Dermis blood vessel endothelial cell (primary cell): ENCODE measurements at regions not wholly inside any gene's neighbourhood (a gene's known extent, or its start where the extent isn't known, plus 50 kb on each side); places are given as distances from the start of the nearest gene placed in this dataset.
"Not testable (repeated sequence)": the region's sequence is repeated elsewhere in the genome, so short reads cannot be mapped to it uniquely, and the experiment has no call there.

Source experiments
- DNase-seq: peaks from one replicate; pipeline ENCODE4 v3.0.0; 2010

GRCh38 chr5:26386532-26386931 lies 651.9 kb downstream of the CDH9 start:
- DNase-seq: no peak

DNA sequence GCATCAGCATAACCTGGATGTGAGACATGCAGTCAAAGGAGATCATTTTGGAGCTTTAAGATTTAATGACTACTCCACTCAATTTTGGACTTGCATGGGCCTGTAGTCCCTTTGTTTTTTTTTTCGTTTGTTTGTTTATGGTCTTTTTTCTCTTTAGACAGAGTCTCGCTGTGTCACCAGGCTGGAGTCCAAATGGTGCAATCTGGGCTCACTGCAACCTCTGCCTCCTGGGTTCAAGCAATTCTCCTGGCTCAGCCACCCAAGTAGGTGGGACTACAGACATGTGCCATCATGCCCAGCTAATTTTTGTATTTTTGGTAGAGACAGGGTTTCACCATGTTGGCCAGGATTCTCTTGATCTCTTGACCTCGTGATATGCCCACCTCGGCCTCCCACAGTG lies 673.8 kb downstream of the CDH9 start:
- not testable (repeated sequence) for DNase-seq

GRCh38 chr5:26343801-26344325 lies 694.5 kb downstream of the CDH9 start:
- DNase-seq: no peak

- no peak for DNase-seq
Measured at GRCh38 chr5:26339576-26339975, 698.8 kb downstream of the CDH9 start.

- no peak for DNase-seq
Measured at GRCh38 chr5:26329562-26330189, 708.7 kb downstream of the CDH9 start.

DNA sequence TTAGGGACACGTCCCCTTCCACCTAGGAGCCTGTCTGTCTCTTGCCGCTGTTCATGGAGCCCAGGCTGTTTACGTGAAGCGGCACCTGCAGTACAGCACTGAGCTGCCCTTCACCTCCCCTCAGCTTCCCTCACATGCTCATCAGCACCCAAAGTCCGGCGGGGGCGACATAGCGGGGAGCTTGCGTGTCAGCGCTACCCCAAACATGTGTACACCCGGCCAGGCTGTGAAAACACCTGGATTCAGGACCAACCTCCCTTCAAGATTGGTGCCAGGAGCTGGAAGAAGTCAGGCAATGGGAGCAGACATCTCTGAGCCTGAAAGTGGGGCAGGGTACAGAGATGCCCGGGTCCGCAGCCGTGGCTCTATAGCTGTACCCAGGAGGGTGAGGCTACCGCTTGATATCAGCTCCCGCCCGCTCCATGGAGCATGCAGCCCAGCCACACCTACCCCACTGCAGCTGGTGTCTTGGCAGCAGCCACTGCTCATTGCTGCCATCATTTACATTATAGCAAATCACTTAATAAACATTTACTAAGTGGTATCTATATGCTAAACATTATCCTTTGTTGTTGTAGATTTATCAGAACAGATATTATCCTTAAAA lies 712.1 kb downstream of the CDH9 start:
- DNase-seq: no peak

DNA sequence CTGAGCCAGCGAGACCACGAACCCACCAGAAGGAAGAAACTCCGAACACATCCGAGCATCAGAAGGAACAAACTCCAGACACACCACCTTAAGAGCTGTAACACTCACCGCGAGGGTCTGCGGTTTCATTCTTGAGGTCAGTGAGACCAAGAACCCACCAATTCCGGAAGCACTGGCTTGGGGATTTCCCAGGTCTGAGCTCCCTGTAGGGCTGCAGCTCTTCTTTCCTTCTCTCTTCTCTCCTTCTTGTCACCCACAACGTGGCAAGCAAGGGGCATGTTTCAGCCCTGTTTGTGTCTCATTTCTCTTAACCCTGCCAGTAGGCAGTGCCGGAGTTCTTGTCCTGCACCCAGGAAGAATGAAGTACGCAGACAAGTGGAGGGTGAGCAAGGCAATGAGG lies 713.0 kb downstream of the CDH9 start:
- DNase-seq: not testable (repeated sequence)

DNA sequence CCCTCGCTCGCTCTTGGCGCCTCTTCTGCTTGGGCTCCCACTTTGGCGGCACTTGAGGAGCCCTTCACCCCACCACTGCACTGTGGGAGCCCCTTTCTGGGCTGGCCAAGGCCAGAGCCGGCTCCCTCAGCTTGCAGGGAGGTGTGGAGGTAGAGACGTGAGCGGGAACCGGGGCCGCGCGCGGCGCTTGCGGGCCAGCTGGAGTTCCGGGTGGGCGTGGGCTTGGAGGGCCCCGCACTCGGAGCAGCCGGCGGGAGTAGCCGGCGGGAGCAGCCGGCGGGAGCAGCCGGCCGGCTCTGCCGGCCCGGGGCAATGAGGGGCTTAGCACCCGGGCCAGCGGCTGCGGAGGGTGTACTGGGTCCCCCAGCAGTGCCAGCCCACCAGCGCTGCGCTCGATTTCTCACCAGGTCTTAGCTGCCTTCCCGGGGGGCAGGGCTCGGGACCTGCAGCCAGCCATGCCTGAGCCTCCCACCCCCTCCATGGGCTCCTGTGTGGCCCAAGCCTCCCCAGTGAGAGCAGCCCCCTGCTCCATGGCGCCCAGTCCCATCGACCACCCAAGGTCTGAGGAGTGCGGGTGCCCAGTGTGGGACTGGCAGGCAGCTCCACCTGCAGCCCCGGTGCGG lies 714.0 kb downstream of the CDH9 start:
- DNase-seq: not testable (repeated sequence)

DNA sequence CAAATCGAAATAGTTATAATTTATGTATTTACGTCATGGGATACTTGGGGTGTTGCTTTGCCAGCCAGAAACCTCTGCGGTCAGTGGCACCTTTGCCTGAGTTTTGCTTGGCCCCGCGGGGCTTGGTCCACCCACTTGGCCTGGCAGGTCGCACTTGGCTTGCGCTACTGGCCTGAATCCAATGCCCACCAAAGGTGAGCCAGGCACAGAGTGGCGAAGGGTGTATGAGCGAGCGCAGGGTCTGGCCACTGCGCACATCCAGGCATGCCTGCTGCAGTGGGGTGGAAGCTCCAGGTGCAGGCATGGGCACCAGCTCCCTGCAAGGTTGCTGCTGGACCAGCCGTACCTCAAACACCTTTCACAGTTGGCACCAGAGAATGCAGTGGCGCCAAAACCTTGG lies 714.6 kb downstream of the CDH9 start:
- DNase-seq: no peak

DNA sequence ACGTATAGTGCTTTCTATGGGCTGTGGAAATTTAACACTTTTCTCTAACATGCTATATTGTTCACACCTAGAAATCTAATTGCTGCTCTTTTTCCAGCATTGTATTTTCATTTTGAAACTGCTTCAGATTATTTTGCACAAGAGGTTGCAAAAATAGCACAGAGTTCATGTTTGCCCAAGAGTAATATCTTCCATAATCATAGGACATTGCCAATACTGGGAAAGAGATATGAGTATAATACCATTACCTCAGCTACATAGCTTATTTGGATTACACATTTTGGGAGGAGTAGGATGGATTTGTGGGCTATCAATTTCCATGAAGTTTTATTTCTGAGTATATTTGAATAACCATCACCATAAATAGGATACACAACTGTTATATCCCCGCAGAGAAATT lies 717.1 kb downstream of the CDH9 start:
- DNase-seq: no peak

DNA sequence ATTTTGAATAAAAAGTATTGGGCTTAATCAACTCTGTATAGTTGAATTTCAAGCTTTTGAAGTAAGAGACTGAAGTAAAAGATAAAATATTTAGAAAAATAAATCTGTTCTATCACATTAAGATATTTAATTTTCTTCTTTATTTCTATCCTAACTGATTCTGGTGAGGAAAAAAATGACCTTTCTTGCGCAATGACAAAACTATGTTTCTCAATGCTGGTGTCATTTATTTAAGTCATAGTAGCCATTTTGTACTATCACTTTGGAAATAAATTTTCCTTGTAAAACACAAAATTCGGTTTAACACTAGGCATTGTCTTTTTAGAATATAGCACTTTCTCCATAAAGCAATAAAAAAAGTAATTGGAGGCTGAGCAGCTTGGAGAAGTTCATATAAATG lies 728.0 kb downstream of the CDH9 start:
- no peak for DNase-seq

DNA sequence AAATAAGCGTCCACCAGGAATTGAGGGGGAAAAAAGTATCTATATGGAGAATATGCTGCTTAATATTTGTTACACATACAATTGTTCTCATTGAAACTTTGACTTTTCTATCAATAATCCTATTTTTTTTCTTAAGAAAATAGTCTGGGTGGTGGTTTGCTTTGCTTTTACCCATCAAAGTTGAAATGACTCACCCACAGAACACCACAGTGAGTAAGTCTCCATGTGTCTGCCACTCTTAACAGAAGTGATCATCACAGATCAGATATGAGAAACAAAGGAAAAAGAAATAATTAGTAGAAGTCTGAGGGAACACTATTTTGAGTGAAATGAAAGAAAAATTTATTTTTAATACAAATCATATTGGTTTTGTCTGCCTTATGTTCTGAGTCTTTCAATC lies 742.8 kb downstream of the CDH9 start:
- DNase-seq: no peak

DNA sequence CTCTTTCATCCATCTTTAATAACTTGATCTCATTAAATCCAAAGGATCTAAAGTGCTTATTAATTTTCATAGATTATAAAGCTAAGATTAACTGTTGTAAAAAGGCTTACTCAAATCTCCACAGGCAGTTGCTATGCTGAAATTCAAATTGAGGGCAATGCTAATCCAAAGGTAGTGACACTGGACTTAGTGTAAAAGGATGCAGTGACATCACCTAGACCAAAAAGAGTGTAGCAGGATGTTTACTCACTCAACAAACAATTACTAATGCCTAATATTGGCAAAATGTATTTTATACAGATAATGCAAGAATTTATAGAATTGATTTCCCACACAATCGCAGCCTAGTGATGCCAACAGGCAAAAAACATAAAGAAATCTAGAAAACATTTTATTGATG lies 756.2 kb downstream of the CDH9 start:
- DNase-seq: no peak

DNA sequence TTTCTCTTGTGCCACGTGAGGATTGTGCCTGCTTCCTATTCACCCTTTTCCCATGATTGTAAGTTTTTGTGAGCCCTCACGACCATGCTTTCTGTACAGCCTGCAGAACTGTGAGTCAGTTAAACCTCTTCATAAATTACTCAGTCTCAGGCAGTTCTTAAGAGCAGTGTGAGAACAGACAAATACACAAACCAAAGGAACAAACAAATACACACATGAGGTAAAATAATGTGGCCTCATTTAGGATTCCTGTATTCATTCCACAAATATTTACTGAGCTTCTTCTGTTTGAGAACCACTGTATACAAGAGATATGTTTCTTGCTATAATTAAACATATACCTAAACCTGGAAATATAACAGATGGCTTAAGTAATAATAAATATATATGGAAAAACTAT lies 760.3 kb downstream of the CDH9 start:
- DNase-seq: no peak

DNA sequence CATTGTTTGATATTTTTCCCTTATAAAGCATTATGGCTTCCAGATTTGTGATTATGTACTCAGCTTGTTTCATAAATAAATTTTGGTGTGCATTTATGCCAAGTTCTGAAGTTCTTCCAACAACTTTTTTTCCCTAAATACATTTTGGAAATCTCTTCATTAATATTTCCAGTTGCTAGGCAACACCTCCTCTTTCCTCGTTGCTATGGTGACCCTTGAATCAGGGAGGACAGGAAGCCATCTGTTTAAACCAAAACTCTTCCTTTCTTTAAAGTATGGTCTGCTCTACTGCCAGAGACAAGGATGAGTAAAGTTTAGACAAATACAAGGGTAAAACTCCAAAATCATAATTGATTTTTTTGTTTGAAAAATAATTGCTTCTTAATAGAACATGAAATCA lies 779.3 kb downstream of the CDH9 start:
- DNase-seq: no peak

DNA sequence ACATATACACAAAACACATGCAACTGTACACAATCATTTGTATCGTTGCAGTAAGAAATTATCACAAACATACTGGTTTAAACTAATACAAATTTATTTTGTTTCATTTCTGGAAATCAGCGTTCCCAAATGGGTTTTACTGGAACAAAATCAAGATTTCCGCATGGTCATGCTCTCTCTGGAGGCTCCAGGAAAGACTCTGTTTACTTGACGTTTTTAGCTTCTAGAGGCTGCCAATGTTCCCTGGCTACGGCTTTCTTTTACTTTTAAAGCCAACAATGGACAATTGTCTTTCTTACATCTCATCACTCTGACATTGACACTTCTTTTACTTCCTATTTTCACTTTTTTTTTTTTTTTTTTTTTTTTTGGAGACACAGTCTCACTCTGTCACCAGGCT lies 793.1 kb downstream of the CDH9 start:
- no peak for DNase-seq

DNA sequence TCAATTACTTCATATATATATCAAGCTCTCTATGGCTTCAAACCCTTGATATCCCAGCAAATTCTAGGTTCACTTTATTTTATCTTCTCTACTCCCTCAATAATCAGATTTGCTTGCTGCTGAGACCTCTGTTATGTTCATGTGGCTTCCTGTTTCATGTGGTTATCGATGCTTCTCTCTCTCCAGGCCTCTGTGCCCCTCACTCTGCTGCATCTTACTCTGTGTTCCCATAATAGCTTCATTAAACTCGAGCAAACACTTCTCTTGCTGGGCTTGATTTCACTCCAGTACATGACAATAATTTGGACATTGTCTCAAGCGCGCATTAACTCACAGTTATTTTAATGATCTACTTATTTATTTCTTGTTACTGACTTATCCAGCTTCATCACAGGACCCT lies 798.8 kb downstream of the CDH9 start:
- no peak for DNase-seq

GRCh38 chr5:26237489-26237888 lies 800.9 kb downstream of the CDH9 start:
- no peak for DNase-seq

DNA sequence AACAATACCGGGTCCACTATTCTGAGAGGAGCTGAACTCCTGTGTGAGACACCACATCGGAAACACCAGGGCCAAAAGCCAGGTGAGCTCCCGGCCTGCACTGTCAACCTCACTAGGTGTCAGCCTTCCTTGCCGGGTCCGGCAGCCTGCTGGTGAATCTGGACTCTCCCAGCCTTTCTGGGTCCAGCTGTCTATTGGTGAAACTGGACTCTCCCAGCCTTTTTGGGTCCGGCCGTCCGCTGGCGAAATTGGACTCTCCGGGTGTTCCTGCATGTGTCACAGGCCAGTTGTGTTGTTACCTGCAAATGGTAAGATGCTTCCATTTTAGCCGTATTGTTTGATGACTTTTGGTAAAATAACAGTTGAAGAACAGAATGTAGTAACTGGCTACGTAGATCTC lies 801.5 kb downstream of the CDH9 start:
- no peak for DNase-seq

GRCh38 chr5:26232706-26233105 lies 805.7 kb downstream of the CDH9 start:
- DNase-seq: no peak

DNA sequence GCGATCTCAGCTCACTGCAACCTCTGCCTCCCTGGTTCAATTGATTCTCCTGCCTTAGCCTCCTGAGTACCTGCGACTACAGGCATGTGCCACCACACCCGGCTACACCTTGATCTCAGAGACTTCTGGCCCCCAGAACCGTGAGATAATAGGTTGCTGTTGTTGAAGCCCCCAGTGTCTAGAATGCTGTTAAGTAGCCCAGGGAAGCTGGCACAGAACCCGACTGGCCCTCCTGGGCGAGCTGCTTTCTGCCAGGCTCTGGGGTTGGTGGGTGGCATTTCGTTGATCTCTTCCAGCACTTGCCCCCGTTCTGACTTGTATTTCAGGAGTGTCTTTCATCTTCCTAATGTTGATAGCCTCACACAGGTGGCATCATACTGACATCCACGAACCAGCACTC lies 807.1 kb downstream of the CDH9 start:
- DNase-seq: no peak

- no peak for DNase-seq
Measured at GRCh38 chr5:26229848-26230247, 808.5 kb downstream of the CDH9 start.

- DNase-seq: no peak
Measured at GRCh38 chr5:26227245-26227644, 811.1 kb downstream of the CDH9 start.

- DNase-seq: no peak
Measured at GRCh38 chr5:26205121-26205520, 833.3 kb downstream of the CDH9 start.
